HCT116 (cell line): ENCODE measurements at regions not wholly inside any gene's neighbourhood (a gene's known extent, or its start where the extent isn't known, plus 50 kb on each side); places are given as distances from the start of the nearest gene placed in this dataset.
"Not testable (repeated sequence)": the region's sequence is repeated elsewhere in the genome, so short reads cannot be mapped to it uniquely, and the experiment has no call there.

Experiments
- CTCF ChIP-seq, 3 experiments: fragments of 200-600 bp in 1 of 3; sonication (generic) in 1 of 3; IDR thresholded peaks in 2 of 3; conservative IDR thresholded peaks in 1 of 3; 2 replicates each; pipeline ENCODE4 v1.5.1; 2012 to 2017; ENCODE audit warnings: low read depth in 2 of 3, low read length in 2 of 3, antibody characterized with exemption in 1 of 3, borderline replicate concordance in 1 of 3, control low read depth in 1 of 3, mild to moderate bottlenecking in 1 of 3, mixed read lengths in 1 of 3, mixed run types in 1 of 3, moderate library complexity in 1 of 3; ENCODE audit not compliant: insufficient read depth in 1 of 3
- EGR1 ChIP-seq: IDR thresholded peaks from 2 replicates; pipeline ENCODE4 v1.6.1; 2012; ENCODE audit warnings: low read depth
- EZH2 ChIP-seq: fragments of 200-600 bp; sonication (generic); IDR thresholded peaks from 2 replicates; pipeline ENCODE4 v1.6.1; 2017; ENCODE audit warnings: antibody characterized with exemption, mixed run types
- POLR2A ChIP-seq: IDR thresholded peaks from 2 replicates; pipeline ENCODE4 v1.7.0; 2011; ENCODE audit warnings: borderline replicate concordance; ENCODE audit not compliant: insufficient read depth, insufficient read length; ENCODE audit errors: extremely low read depth
- POLR2AphosphoS5 ChIP-seq: IDR thresholded peaks from 2 replicates; pipeline ENCODE4 v1.6.1; 2011; ENCODE audit warnings: mild to moderate bottlenecking, low read depth, low read length, moderate library complexity
- RAD21 ChIP-seq: IDR thresholded peaks from 2 replicates; pipeline ENCODE4 v1.6.1; 2012; ENCODE audit warnings: low read depth, mild to moderate bottlenecking
- SP1 ChIP-seq: IDR thresholded peaks from 2 replicates; pipeline ENCODE4 v1.6.1; 2012; ENCODE audit warnings: low read depth
- ZNF274 ChIP-seq: fragments of 200-500 bp; sonication (Bioruptor generic); IDR thresholded peaks from 2 replicates; pipeline ENCODE4 v1.6.1; 2014; ENCODE audit warnings: mild to moderate bottlenecking, low read depth, low read length, inconsistent platforms

- TF ChIP-seq EGR1; POLR2AphosphoS5; CTCF (IDR thresholded peaks at IDR 0.05 in 2 of 3, conservative IDR thresholded peaks at IDR 0.05 in 1 of 3; ENCODE audit: borderline replicate concordance in 1 of 3, insufficient read depth in 1 of 3, low read depth in 2 of 3, low read length in 2 of 3); RAD21; POLR2A; EZH2; ZNF274; SP1: not testable (repeated sequence)
These were observed 1535.1 kb downstream of the RPIA start for GRCh38 chr2:90226465-90227072.
